GM12872 (cell line): ENCODE measurements at regions not wholly inside any gene's neighbourhood (a gene's known extent, or its start where the extent isn't known, plus 50 kb on each side); places are given as distances from the start of the nearest gene placed in this dataset.

Source experiments
- TF ChIP-seq, protein P1 (sequence below): IDR thresholded peaks from 3 replicates; pipeline ENCODE4 v1.5.1; 2011; ENCODE audit warnings: low read depth, mild to moderate bottlenecking, low read length, moderate library complexity; ENCODE audit not compliant: insufficient read depth

- TF ChIP-seq, protein P1, sequence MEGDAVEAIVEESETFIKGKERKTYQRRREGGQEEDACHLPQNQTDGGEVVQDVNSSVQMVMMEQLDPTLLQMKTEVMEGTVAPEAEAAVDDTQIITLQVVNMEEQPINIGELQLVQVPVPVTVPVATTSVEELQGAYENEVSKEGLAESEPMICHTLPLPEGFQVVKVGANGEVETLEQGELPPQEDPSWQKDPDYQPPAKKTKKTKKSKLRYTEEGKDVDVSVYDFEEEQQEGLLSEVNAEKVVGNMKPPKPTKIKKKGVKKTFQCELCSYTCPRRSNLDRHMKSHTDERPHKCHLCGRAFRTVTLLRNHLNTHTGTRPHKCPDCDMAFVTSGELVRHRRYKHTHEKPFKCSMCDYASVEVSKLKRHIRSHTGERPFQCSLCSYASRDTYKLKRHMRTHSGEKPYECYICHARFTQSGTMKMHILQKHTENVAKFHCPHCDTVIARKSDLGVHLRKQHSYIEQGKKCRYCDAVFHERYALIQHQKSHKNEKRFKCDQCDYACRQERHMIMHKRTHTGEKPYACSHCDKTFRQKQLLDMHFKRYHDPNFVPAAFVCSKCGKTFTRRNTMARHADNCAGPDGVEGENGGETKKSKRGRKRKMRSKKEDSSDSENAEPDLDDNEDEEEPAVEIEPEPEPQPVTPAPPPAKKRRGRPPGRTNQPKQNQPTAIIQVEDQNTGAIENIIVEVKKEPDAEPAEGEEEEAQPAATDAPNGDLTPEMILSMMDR, result no peak
Measured at GRCh38 chr17:22654447-22654846, 962.1 kb downstream of the KCNJ18 start.

- TF ChIP-seq, protein P1, result no peak
Measured at GRCh38 chr17:22669721-22670120, 977.4 kb downstream of the KCNJ18 start.

DNA sequence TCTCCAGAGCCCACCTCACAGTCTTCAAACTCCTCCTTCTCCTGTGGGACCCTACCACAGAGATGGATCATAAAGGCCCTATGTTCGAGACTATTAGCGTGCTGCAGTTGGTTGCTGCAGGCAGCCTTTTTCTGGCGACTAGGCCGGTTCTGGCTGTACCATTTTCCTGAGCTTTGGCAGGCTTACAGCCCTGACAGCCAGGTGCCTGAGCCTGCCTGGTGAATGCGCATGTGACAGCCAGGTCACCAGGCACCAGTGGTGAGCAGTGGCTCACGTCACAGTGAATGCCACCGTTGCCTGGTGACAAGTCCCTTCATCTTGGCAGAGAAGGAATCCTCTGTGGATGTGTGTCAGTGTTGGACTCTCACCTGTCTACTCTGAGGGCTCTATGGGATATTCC is 978.8 kb downstream of the KCNJ18 start:
- TF ChIP-seq, protein P1, result no peak

DNA sequence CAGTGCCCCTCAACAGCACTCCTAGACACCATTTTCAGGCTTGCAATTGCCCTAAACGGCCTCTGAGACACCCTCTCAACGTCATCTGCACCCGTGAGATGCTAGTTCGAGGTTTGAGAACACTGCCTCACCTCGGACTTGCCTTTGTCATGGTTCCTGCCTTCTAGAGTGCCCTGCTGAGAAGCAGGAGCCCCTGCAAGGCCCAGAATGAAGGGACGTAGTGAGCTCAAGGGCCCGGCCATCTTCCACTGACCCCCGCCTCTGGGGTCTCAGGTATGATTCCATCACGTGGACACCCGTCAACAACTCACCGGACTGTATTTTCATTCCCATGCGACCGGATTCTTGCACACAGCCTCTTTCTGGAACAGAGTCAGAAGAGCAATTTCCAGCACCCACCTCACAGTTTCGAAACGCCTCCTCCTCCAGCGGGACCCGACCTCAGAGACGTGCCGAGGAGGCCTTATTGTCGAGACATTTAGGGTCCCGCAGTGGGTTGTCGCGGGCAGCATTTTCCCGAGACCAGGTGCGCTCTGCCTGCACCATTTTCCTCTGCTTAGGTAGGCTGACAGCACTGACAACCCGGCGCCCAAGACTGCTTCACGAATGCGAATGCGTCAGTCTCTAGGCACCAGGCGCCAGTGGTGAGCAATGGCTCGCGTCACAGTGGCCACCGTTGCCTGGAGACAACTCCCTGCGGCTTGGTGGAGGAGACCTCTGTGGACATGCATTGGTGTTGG is 999.9 kb downstream of the KCNJ18 start:
- TF ChIP-seq, protein P1, result no peak

DNA sequence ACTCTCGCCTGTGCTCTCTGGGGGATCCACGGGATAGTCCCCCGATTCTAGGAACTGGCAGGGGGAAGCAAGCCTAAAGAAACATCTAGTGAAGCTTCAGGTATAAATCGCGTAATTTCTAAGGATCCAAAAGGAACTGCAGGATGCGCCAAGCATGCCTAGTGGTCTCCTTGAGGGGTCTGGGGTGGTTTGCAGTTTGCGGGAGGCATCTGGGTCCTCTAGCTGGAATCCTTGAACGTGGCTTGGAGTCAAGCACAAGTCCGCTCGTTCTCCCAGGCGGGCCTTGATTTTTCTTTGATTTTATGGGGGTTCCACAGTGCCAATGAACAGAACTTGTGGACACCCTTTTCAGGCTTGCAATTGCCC is 1000.5 kb downstream of the KCNJ18 start:
- TF ChIP-seq, protein P1, result no peak

GRCh38 chr17:22694362-22695227 is 1002.3 kb downstream of the KCNJ18 start:
- TF ChIP-seq, protein P1, result peak; percentile 40

DNA sequence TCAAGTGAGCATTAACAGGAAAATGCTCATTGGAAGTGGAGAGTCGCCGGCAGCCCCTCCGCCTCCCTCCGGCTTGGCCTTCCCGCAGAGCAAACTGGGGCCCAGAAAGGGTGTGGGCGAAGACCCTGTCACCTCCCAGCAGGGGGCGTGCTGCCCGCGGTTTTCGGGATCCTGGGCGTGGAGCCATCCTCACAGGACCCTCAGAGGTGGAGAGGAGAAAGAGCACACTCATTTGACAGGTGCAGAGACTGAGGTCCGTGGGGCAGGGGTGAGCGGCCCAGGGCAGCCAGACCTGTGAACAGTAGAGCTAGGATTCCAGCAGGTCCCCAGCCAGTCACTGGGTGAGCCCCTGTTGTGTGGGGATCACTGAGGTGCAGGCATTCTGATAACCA is 1002.9 kb downstream of the KCNJ18 start:
- TF ChIP-seq, protein P1, result no peak
